IMR-90 (cell line): ENCODE measurements at regions not wholly inside any gene's neighbourhood (a gene's known extent, or its start where the extent isn't known, plus 50 kb on each side); places are given as distances from the start of the nearest gene placed in this dataset.

ENCODE experiments used
- ATAC-seq: fragments of 200-7000 bp; cut with Tn5 transposase; 2 replicates; pipeline ENCODE4 v1.9.1; 2020; ENCODE audit warnings: low read depth, mild to moderate bottlenecking, moderate library complexity
- BruUV-seq: library from RNA; stranded (reverse); fragments of 400-500 nt; replicated peaks from 2 replicates; lab custom pipeline; 2021; lab: Mats Ljungman, UMichigan
- CTCF ChIA-PET: fragments of 300-600 bp; formaldehyde crosslinking; extraction: SDS; loops from one replicate; lab custom pipeline; 2021; ENCODE audit warnings: antibody characterized with exemption; lab: Yijun Ruan, JAX
- POLR2A ChIA-PET: fragments of 300-600 bp; sonication (Branson Sonifier 250); formaldehyde crosslinking; loops from one replicate; lab custom pipeline; 2022; ENCODE audit warnings: antibody characterized with exemption; ENCODE audit not compliant: unreplicated experiment; lab: Charles Lee
- DNase-seq: peaks from one replicate; pipeline ENCODE4 v3.0.0; 2013
- H2AFZ ChIP-seq: replicated peaks from 2 replicates; pipeline ENCODE3; 2013; ENCODE audit warnings: low read length, mild to moderate bottlenecking; ENCODE audit not compliant: poor library complexity
- H2AK5ac ChIP-seq: 2 replicates; pipeline ENCODE4 v1.6.1; 2013; ENCODE audit warnings: low read depth, low read length, inconsistent platforms
- H2AK9ac ChIP-seq: replicated peaks from 2 replicates; pipeline ENCODE3; 2013; ENCODE audit warnings: mild to moderate bottlenecking, low read depth, low read length, moderate library complexity; ENCODE audit not compliant: poor library complexity
- H2BK120ac ChIP-seq: 2 replicates; pipeline ENCODE4 v1.6.1; 2013; ENCODE audit warnings: low read depth, low read length, inconsistent platforms
- H2BK15ac ChIP-seq: 3 replicates; pipeline ENCODE4 v1.6.1; 2013; ENCODE audit warnings: low read depth, low read length, inconsistent platforms
- H2BK20ac ChIP-seq: 2 replicates; pipeline ENCODE4 v1.6.1; 2013; ENCODE audit warnings: low read depth, mild to moderate bottlenecking, inconsistent platforms, low read length, moderate library complexity
- H2BK5ac ChIP-seq: 2 replicates; pipeline ENCODE4 v1.6.1; 2013; ENCODE audit warnings: mild to moderate bottlenecking, low read depth, low read length, inconsistent platforms; ENCODE audit not compliant: poor library complexity, severe bottlenecking
- H3K14ac ChIP-seq: replicated peaks from 2 replicates; pipeline ENCODE4 v1.6.1; 2013; ENCODE audit warnings: low read depth, low read length, inconsistent platforms
- H3K18ac ChIP-seq: 2 replicates; pipeline ENCODE4 v1.6.1; 2013; ENCODE audit warnings: low read depth, low read length, control low read depth
- H3K23ac ChIP-seq: 2 replicates; pipeline ENCODE4 v1.6.1; 2013; ENCODE audit warnings: low read depth, low read length, inconsistent platforms
- H3K27ac ChIP-seq: 2 replicates; pipeline ENCODE4 v1.5.1; 2013; ENCODE audit warnings: mild to moderate bottlenecking, control low read depth, low read length; ENCODE audit not compliant: insufficient read depth
- H3K27me3 ChIP-seq: 2 replicates; pipeline ENCODE4 v1.6.1; 2013; ENCODE audit warnings: low read length; ENCODE audit not compliant: control insufficient read depth, insufficient read depth
- H3K36me3 ChIP-seq: 2 replicates; pipeline ENCODE4 v1.6.1; 2013; ENCODE audit warnings: low read length, mixed read lengths; ENCODE audit not compliant: control insufficient read depth, insufficient read depth
- H3K4ac ChIP-seq: 2 replicates; pipeline ENCODE4 v1.6.1; 2013; ENCODE audit warnings: low read depth, low read length, inconsistent platforms
- H3K4me1 ChIP-seq: 2 replicates; pipeline ENCODE4 v1.6.1; 2013; ENCODE audit warnings: low read length, mixed read lengths; ENCODE audit not compliant: control insufficient read depth, insufficient read depth
- H3K4me2 ChIP-seq: 2 replicates; pipeline ENCODE4 v1.6.1; 2013; ENCODE audit warnings: low read depth, mild to moderate bottlenecking, control low read depth, low read length, moderate library complexity
- H3K4me3 ChIP-seq: 2 replicates; pipeline ENCODE4 v1.5.1; 2013; ENCODE audit warnings: low read depth, mild to moderate bottlenecking, control low read depth, low read length, moderate library complexity; ENCODE audit not compliant: insufficient read depth
- H3K56ac ChIP-seq: 2 replicates; pipeline ENCODE4 v1.6.1; 2013; ENCODE audit warnings: low read length, inconsistent platforms; ENCODE audit not compliant: insufficient read depth; ENCODE audit errors: extremely low read depth
- H3K79me1 ChIP-seq, 2 experiments: 2 replicates each; pipeline ENCODE4 v1.6.1; 2013; ENCODE audit warnings: low read length in 2 of 2, inconsistent platforms in 1 of 2, low read depth in 1 of 2
- H3K9ac ChIP-seq: 2 replicates; pipeline ENCODE4 v1.6.1; 2013; ENCODE audit warnings: low read depth, low read length, control low read depth
- H3K9me1 ChIP-seq: 2 replicates; pipeline ENCODE4 v1.6.1; 2013; ENCODE audit warnings: low read length, inconsistent platforms; ENCODE audit not compliant: insufficient read depth
- H3K9me3 ChIP-seq: 2 replicates; pipeline ENCODE4 v1.6.1; 2013; ENCODE audit warnings: low read length; ENCODE audit not compliant: control insufficient read depth, insufficient read depth
- H4K20me1 ChIP-seq: 2 replicates; pipeline ENCODE4 v1.6.1; 2013; ENCODE audit warnings: low read length, inconsistent platforms; ENCODE audit not compliant: insufficient read depth
- H4K5ac ChIP-seq: 2 replicates; pipeline ENCODE4 v1.6.1; 2013; ENCODE audit warnings: mild to moderate bottlenecking, low read depth, low read length, control low read depth
- H4K8ac ChIP-seq, 2 experiments: 2 replicates each; pipeline ENCODE4 v1.6.1; 2013; ENCODE audit warnings: low read depth in 2 of 2, low read length in 2 of 2, control low read depth in 1 of 2, inconsistent platforms in 1 of 2
- H4K91ac ChIP-seq: 2 replicates; pipeline ENCODE4 v1.6.1; 2013; ENCODE audit warnings: low read depth, low read length, inconsistent platforms; ENCODE audit not compliant: insufficient read depth
- ELK1 ChIP-seq: fragments of 150-350 bp; IDR thresholded peaks from 2 replicates; pipeline ENCODE4 v1.6.1; 2016; ENCODE audit warnings: low read depth, mild to moderate bottlenecking, low read length, moderate library complexity, borderline replicate concordance
- FOS ChIP-seq: fragments of 150-350 bp; IDR thresholded peaks from 2 replicates; pipeline ENCODE4 v1.6.1; 2016; ENCODE audit warnings: low read depth, low read length
- MAFK ChIP-seq: IDR thresholded peaks from 2 replicates; pipeline ENCODE4 v1.6.1; 2012; ENCODE audit warnings: low read depth, low read length, improper control_type of control experiment
- MXI1 ChIP-seq: IDR thresholded peaks from 2 replicates; pipeline ENCODE4 v1.6.1; 2012; ENCODE audit warnings: low read depth, mild to moderate bottlenecking, low read length, moderate library complexity, borderline replicate concordance
- NFE2L2 ChIP-seq: fragments of 150-350 bp; IDR thresholded peaks from 2 replicates; pipeline ENCODE4 v1.6.1; 2016; ENCODE audit warnings: low read depth, mild to moderate bottlenecking, low read length
- POLR2A ChIP-seq: IDR thresholded peaks from 2 replicates; pipeline ENCODE4 v1.6.1; 2012; ENCODE audit warnings: mild to moderate bottlenecking, low read depth, low read length
- RAD21 ChIP-seq: IDR thresholded peaks from 2 replicates; pipeline ENCODE4 v1.6.1; 2012; ENCODE audit warnings: low read length, improper control_type of control experiment
- RFX5 ChIP-seq: IDR thresholded peaks from 2 replicates; pipeline ENCODE4 v1.8.0; 2012; ENCODE audit warnings: low read depth, mild to moderate bottlenecking, low read length, moderate library complexity
- WGBS, 2 experiments: methylation state at CpG; one replicate each; pipeline versions ENCODE4 v1.1.5 to v1.1.7; 2013; ENCODE audit warnings: missing lambda C conversion rate in 2 of 2; ENCODE audit not compliant: insufficient read length in 1 of 2; ENCODE audit errors: extremely low coverage in 2 of 2; 5-methylcytosine and 5-hydroxymethylcytosine counted together
- dilution Hi-C: fragments of 300-500 bp; cut with HindIII; formaldehyde crosslinking; loops from one replicate; pipeline ENCODE4 v1.14.3; 2018; ENCODE audit warnings: low sequenced_read_pairs; ENCODE audit not compliant: unreplicated experiment
- in situ Hi-C: fragments of 300-500 bp; cut with MboI; formaldehyde crosslinking; loops from 3 replicates; pipeline ENCODE4 v1.14.3; 2019; ENCODE audit warnings: low sequenced_read_pairs, inconsistent platforms, mixed read lengths
- intact Hi-C: fragments of 100-400 bp; cut with micrococcal nuclease; formaldehyde crosslinking; loops from 2 replicates; pipeline ENCODE4 v1.10.0; 2022
- TF ChIP-seq, protein P1 (sequence below): fragments of 150-350 bp; IDR thresholded peaks from 2 replicates; pipeline ENCODE4 v1.6.1; 2017; ENCODE audit warnings: mild to moderate bottlenecking, antibody characterized with exemption, low read length, low read depth

GRCh38 chr1:88145752-88146151 lies 538.3 kb upstream of the PKN2 start:
- Histone ChIP-seq H3K9me1 (no peaks in the 10 kb centered on the region), H3K56ac (no peak overlapping the region), H4K20me1 (no peaks in the 10 kb centered on the region), H2AK5ac (no peak overlapping the region), H2BK5ac (no peak overlapping the region), H2BK120ac (no peak overlapping the region), H3K4me1 (no peaks in the 10 kb centered on the region), H4K91ac (no peak overlapping the region), H3K36me3 (no peaks in the 10 kb centered on the region), H4K8ac (no peak overlapping the region), H3K27ac (no peak overlapping the region), H3K4ac (no peak overlapping the region), H3K4me3 (no peak overlapping the region), H2BK20ac (no peak overlapping the region), H3K4me2 (no peak overlapping the region), H3K9ac (no peak overlapping the region), H2AK9ac (no peak overlapping the region), H2BK15ac (no peak overlapping the region; the same call in 2 of the 3 replicates), H3K14ac (no peak overlapping the region), H2AFZ (no peak overlapping the region), H3K18ac (no peak overlapping the region), H4K5ac (no peak overlapping the region), H3K9me3 (no peaks in the 10 kb centered on the region), H3K23ac (no peak overlapping the region), H3K27me3 (no peaks in the 10 kb centered on the region), H3K79me1 (no peaks in the 10 kb centered on the region)
- no CpG with 5 or more reads among the region's 3 CpGs for WGBS, 2 experiments
- peak; percentile 42; the same call in 1 of the 2 replicates for ATAC-seq
- dilution Hi-C loops (no loop called here), in situ Hi-C loops (no loop called here), intact Hi-C loops (no loop called here)
- TF ChIP-seq NFE2L2: no peak
- TF ChIP-seq RFX5: no peak
- TF ChIP-seq MAFK: no peak
- TF ChIP-seq RAD21: no peak
- TF ChIP-seq ELK1: no peak
- TF ChIP-seq POLR2A: no peak
- no peak for TF ChIP-seq MXI1
- TF ChIP-seq FOS: no peak
- TF ChIP-seq, protein P1, sequence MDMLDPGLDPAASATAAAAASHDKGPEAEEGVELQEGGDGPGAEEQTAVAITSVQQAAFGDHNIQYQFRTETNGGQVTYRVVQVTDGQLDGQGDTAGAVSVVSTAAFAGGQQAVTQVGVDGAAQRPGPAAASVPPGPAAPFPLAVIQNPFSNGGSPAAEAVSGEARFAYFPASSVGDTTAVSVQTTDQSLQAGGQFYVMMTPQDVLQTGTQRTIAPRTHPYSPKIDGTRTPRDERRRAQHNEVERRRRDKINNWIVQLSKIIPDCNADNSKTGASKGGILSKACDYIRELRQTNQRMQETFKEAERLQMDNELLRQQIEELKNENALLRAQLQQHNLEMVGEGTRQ: no peak
- DNase-seq: peak; percentile 10
- BruUV-seq: no TSS peak
- POLR2A ChIA-PET: no interaction called here
- CTCF ChIA-PET: interaction anchor here (1.6 kb wide), 1 partner anchor 35 kb away, joined by 3 read pairs; no protein-coding TSS in a partner anchor
